Fibroblast of lung (primary cell): ENCODE measurements at regions not wholly inside any gene's neighbourhood (a gene's known extent, or its start where the extent isn't known, plus 50 kb on each side); places are given as distances from the start of the nearest gene placed in this dataset.

Experiments
- DNase-seq, 2 donors: peaks; one replicate each; pipeline versions ENCODE4 v3.0.0 to v3.0.0-alpha.2; 2010; ENCODE audit warnings: low read depth in 2 of 2
- H2AFZ ChIP-seq: 2 replicates; pipeline ENCODE4 v1.5.1; 2012; ENCODE audit warnings: low read length, control low read depth, inconsistent platforms
- H3K27ac ChIP-seq: 2 replicates; pipeline ENCODE4 v1.5.1; 2011; ENCODE audit warnings: low read length, control low read depth; ENCODE audit not compliant: insufficient read depth
- H3K27me3 ChIP-seq: 2 replicates; pipeline ENCODE4 v1.5.1; 2011; ENCODE audit warnings: mild to moderate bottlenecking, low read length; ENCODE audit not compliant: control insufficient read depth, insufficient read depth
- H3K36me3 ChIP-seq: 2 replicates; pipeline ENCODE4 v1.5.1; 2011; ENCODE audit warnings: low read length; ENCODE audit not compliant: control insufficient read depth, insufficient read depth
- H3K4me1 ChIP-seq: 2 replicates; pipeline ENCODE4 v1.5.1; 2011; ENCODE audit warnings: low read length; ENCODE audit not compliant: control insufficient read depth, insufficient read depth; ENCODE audit errors: extremely low read depth
- H3K4me2 ChIP-seq: 2 replicates; pipeline ENCODE4 v1.5.1; 2011; ENCODE audit warnings: low read length, control low read depth; ENCODE audit not compliant: insufficient read depth; ENCODE audit errors: extremely low read depth
- H3K4me3 ChIP-seq, 4 experiments: fragments of 200-600 bp in 1 of 4; sonication (generic) in 1 of 4; replicated peaks in 1 of 4; 2 replicates each; pipeline ENCODE4 v1.5.1; 2011 to 2016; ENCODE audit warnings: low read length in 4 of 4, low read depth in 3 of 4, mild to moderate bottlenecking in 3 of 4, control low read depth in 2 of 4, inconsistent platforms in 1 of 4, mixed read lengths in 1 of 4; ENCODE audit not compliant: insufficient read depth in 1 of 4; ENCODE audit errors: control extremely low read depth in 1 of 4
- H3K79me2 ChIP-seq: 2 replicates; pipeline ENCODE4 v1.5.1; 2012; ENCODE audit warnings: mild to moderate bottlenecking, low read length, inconsistent platforms; ENCODE audit not compliant: control insufficient read depth, insufficient read depth
- H3K9ac ChIP-seq: 2 replicates; pipeline ENCODE4 v1.5.1; 2011; ENCODE audit warnings: mild to moderate bottlenecking, low read length, control low read depth; ENCODE audit not compliant: insufficient read depth
- H3K9me3 ChIP-seq: 2 replicates; pipeline ENCODE4 v1.5.1; 2012; ENCODE audit warnings: low read depth, low read length; ENCODE audit not compliant: control insufficient read depth, insufficient read depth
- H4K20me1 ChIP-seq: 2 replicates; pipeline ENCODE4 v1.5.1; 2011; ENCODE audit warnings: low read length; ENCODE audit not compliant: control insufficient read depth, insufficient read depth; ENCODE audit errors: extremely low read depth
- CTCF ChIP-seq, 2 donors: IDR thresholded peaks in 1 of 2; conservative IDR thresholded peaks in 1 of 2; 1 replicate in 1 of 2; 2 replicates in 1 of 2; pipeline ENCODE4 v1.5.1; 2011 to 2012; ENCODE audit warnings: low read length in 2 of 2, control low read depth in 1 of 2, inconsistent platforms in 1 of 2, low read depth in 1 of 2, mild to moderate bottlenecking in 1 of 2
- EZH2 ChIP-seq: IDR thresholded peaks from 2 replicates; pipeline ENCODE4 v1.5.1; 2012; ENCODE audit warnings: low read length, control low read depth, mild to moderate bottlenecking; ENCODE audit errors: missing control alignments

GRCh38 chr4:171717231-171717741 is 95.9 kb upstream of the GALNTL6 start:
- no peak overlapping the region for H3K4me3 ChIP-seq
- no peak for TF ChIP-seq EZH2
- no peak for TF ChIP-seq CTCF (conservative IDR thresholded peaks at IDR 0.05 in 1 of 2, IDR thresholded peaks at IDR 0.05 in 1 of 2; ENCODE audit: low read depth in 1 of 2, low read length in 2 of 2)
- no peak for DNase-seq
- no peak overlapping the region for H3K27ac ChIP-seq
- H2AFZ ChIP-seq = no peak overlapping the region
- H3K4me1 ChIP-seq = no peaks in the 10 kb centered on the region
- no peaks in the 10 kb centered on the region for H3K9me3 ChIP-seq
- no peaks in the 10 kb centered on the region for H4K20me1 ChIP-seq
- no peak overlapping the region for H3K9ac ChIP-seq
- no peaks in the 10 kb centered on the region for H3K79me2 ChIP-seq
- no peaks in the 10 kb centered on the region for H3K27me3 ChIP-seq
- H3K36me3 ChIP-seq = no peaks in the 10 kb centered on the region
- H3K4me2 ChIP-seq = no peak overlapping the region

- no peaks in the 10 kb centered on the region for H3K27me3 ChIP-seq
- H3K79me2 ChIP-seq = no peaks in the 10 kb centered on the region
Measured at GRCh38 chr4:171715973-171716372, 97.2 kb upstream of the GALNTL6 start.

GRCh38 chr4:171714791-171715454 is 98.3 kb upstream of the GALNTL6 start:
- no peaks in the 10 kb centered on the region for H3K9me3 ChIP-seq

More at GRCh38 chr4:171715973-171716372, 97.2 kb upstream of the GALNTL6 start:
- H3K36me3 ChIP-seq = no peaks in the 10 kb centered on the region
- no peak for TF ChIP-seq CTCF (conservative IDR thresholded peaks at IDR 0.05 in 1 of 2, IDR thresholded peaks at IDR 0.05 in 1 of 2; ENCODE audit: low read depth in 1 of 2, low read length in 2 of 2)
- TF ChIP-seq EZH2 = no peak
- H2AFZ ChIP-seq = no peak overlapping the region
- H3K4me3 ChIP-seq = no peak overlapping the region
- no peak overlapping the region for H3K27ac ChIP-seq
- no peak overlapping the region for H3K4me2 ChIP-seq
- no peaks in the 10 kb centered on the region for H4K20me1 ChIP-seq
- DNase-seq = no peak
- no peaks in the 10 kb centered on the region for H3K9me3 ChIP-seq
- H3K4me1 ChIP-seq = no peaks in the 10 kb centered on the region
- no peak overlapping the region for H3K9ac ChIP-seq

More at GRCh38 chr4:171714791-171715454, 98.3 kb upstream of the GALNTL6 start:
- no peak overlapping the region for H3K4me2 ChIP-seq
- DNase-seq = no peak
- H3K27ac ChIP-seq = no peak overlapping the region
- H3K4me1 ChIP-seq = no peaks in the 10 kb centered on the region
- no peaks in the 10 kb centered on the region for H3K79me2 ChIP-seq
- H4K20me1 ChIP-seq = no peaks in the 10 kb centered on the region
- no peaks in the 10 kb centered on the region for H3K36me3 ChIP-seq
- H2AFZ ChIP-seq = no peak overlapping the region
- H3K4me3 ChIP-seq = no peak overlapping the region
- H3K9ac ChIP-seq = no peak overlapping the region
- no peak for TF ChIP-seq EZH2
- TF ChIP-seq CTCF (conservative IDR thresholded peaks at IDR 0.05 in 1 of 2, IDR thresholded peaks at IDR 0.05 in 1 of 2; ENCODE audit: low read depth in 1 of 2, low read length in 2 of 2) = no peak
- no peaks in the 10 kb centered on the region for H3K27me3 ChIP-seq
